ENCODE measurements at regions not wholly inside any gene's neighbourhood (a gene's known extent, or its start where the extent isn't known, plus 50 kb on each side); places are given as distances from the start of the nearest gene placed in this dataset.

GRCh38 chr5:103919506-103919905, 356.9 kb upstream of the NUDT12 start:
- H3K4me2 ChIP-seq (ENCODE audit: low read depth, low read length), result no peak overlapping the region
- H3K9me3 ChIP-seq (ENCODE audit: control insufficient read depth, insufficient read depth, low read length), result no peaks in the 10 kb centered on the region
- BruUV-seq (replicated peaks), result no TSS peak
- H3K4me1 ChIP-seq (ENCODE audit: control insufficient read depth, insufficient read depth, low read length), result no peaks in the 10 kb centered on the region
- H3K79me1 ChIP-seq (ENCODE audit: low read depth in 1 of 2, low read length in 2 of 2), result no peaks in the 10 kb centered on the region
- no peak overlapping the region for H3K23ac ChIP-seq (ENCODE audit: low read depth, low read length)
- no peak overlapping the region for H4K8ac ChIP-seq (ENCODE audit: low read depth in 2 of 2, low read length in 2 of 2)
- no peak overlapping the region for H2BK120ac ChIP-seq (ENCODE audit: low read depth, low read length)
- no peaks in the 10 kb centered on the region for H3K36me3 ChIP-seq (ENCODE audit: control insufficient read depth, insufficient read depth, low read length)
- no peaks in the 10 kb centered on the region for H3K27me3 ChIP-seq (ENCODE audit: control insufficient read depth, insufficient read depth, low read length)
- no peak overlapping the region for H4K91ac ChIP-seq (ENCODE audit: insufficient read depth, low read depth, low read length)
- POLR2A ChIA-PET (ENCODE audit: unreplicated experiment), result no interaction called here
- no peak overlapping the region for H2AK5ac ChIP-seq (ENCODE audit: low read depth, low read length)
- DNase-seq (no peak), ATAC-seq (ENCODE audit: low read depth) (no peak)
- H2AK9ac ChIP-seq (replicated peaks; ENCODE audit: low read depth, low read length, poor library complexity), result no peak overlapping the region
- dilution Hi-C loops (cut with HindIII; ENCODE audit: low sequenced_read_pairs, unreplicated experiment) (no loop called here), in situ Hi-C loops (cut with MboI; ENCODE audit: low sequenced_read_pairs) (no loop called here), intact Hi-C loops (cut with micrococcal nuclease) (no loop called here)
- no peaks in the 10 kb centered on the region for H3K9me1 ChIP-seq (ENCODE audit: insufficient read depth, low read length)
- no peak for TF ChIP-seq NFE2L2 (IDR thresholded peaks at IDR 0.05; ENCODE audit: low read depth, low read length)
- no peak for TF ChIP-seq CEBPB (IDR thresholded peaks at IDR 0.05; ENCODE audit: low read depth, low read length)
- no peak for TF ChIP-seq MAZ (IDR thresholded peaks at IDR 0.05; ENCODE audit: borderline replicate concordance, low read depth, low read length)
- no peak for TF ChIP-seq MAFK (IDR thresholded peaks at IDR 0.05; ENCODE audit: low read depth, low read length)
- no peak for TF ChIP-seq BHLHE40 (IDR thresholded peaks at IDR 0.05; ENCODE audit: low read depth, low read length)
- no peak overlapping the region for H2BK5ac ChIP-seq (ENCODE audit: low read depth, low read length, poor library complexity, severe bottlenecking)
- no peak overlapping the region for H4K5ac ChIP-seq (ENCODE audit: low read depth, low read length)
- no peak overlapping the region for H3K27ac ChIP-seq (ENCODE audit: insufficient read depth, low read length)
- H2BK20ac ChIP-seq (ENCODE audit: low read depth, low read length), result no peak overlapping the region
- H3K18ac ChIP-seq (ENCODE audit: low read depth, low read length), result no peak overlapping the region
- no peak overlapping the region for H2AFZ ChIP-seq (replicated peaks; ENCODE audit: low read length, poor library complexity)
- no peak overlapping the region for H3K4ac ChIP-seq (ENCODE audit: low read depth, low read length)
- H3K9ac ChIP-seq (ENCODE audit: low read depth, low read length), result no peak overlapping the region
- H3K56ac ChIP-seq (ENCODE audit: extremely low read depth, insufficient read depth, low read length), result no peak overlapping the region
- H2BK15ac ChIP-seq (ENCODE audit: low read depth, low read length), result no peak overlapping the region
- no peak overlapping the region for H3K4me3 ChIP-seq (ENCODE audit: insufficient read depth, low read depth, low read length)
- no peaks in the 10 kb centered on the region for H4K20me1 ChIP-seq (ENCODE audit: insufficient read depth, low read length)
- CTCF ChIA-PET, result no interaction called here
- H3K14ac ChIP-seq (replicated peaks; ENCODE audit: low read depth, low read length), result no peak overlapping the region

All from IMR-90 (cell line).